ENCODE measurements at regions not wholly inside any gene's neighbourhood (a gene's known extent, or its start where the extent isn't known, plus 50 kb on each side); places are given as distances from the start of the nearest gene placed in this dataset.

DNA sequence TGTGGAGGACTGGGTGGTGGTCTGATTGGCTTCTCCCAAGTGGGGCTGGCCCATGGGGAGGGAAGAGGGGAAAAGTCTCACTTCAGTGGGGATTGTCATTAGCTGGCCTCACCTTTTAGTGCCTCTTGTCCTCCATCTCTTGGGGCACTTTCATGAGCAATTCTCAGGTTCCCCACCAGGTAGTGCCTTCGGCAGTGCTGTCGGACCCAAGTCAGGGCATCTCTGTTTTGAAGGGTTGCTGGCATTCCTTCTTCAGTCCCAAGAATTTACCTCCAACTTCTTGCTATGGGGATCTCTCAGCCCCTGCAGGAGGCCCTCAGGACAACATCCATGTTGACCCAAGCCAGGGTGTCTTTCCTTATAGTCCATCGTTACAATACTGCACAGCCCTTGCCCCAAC lies 54.7 kb upstream of the F3 start:
- TF ChIP-seq YY1 (IDR thresholded peaks at IDR 0.05; ENCODE audit: insufficient read depth, insufficient read length) (no peak), SUZ12 (IDR thresholded peaks at IDR 0.05; ENCODE audit: extremely low read depth, insufficient read depth, insufficient read length) (no peak), ZNF274 (IDR thresholded peaks at IDR 0.05; ENCODE audit: low read depth, low read length) (no peak)
